ENCODE measurements at regions not wholly inside any gene's neighbourhood (a gene's known extent, or its start where the extent isn't known, plus 50 kb on each side); places are given as distances from the start of the nearest gene placed in this dataset.
"Not testable (repeated sequence)": the region's sequence is repeated elsewhere in the genome, so short reads cannot be mapped to it uniquely, and the experiment has no call there.

DNA sequence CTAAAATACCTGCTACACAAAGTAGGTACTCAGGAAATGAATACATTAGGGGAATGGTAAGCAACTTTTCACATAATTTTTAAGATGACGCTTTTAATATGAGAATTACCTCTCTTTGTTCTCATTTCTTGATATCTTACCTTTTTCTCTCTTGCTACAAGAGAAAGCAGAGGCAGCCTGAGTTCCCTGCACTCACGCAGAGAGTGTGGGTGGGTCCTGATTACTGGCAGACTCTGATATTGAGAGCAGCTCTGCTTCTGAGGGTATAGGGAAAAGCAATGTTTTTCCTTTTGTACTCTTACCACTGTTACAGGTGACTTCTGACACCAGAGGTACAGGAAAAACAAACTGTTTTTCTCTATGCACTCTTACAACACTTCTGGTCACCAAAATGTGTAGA, 420.2 kb upstream of the TMTC1 start:
- no peak for DNase-seq (ENCODE audit: low read depth)

DNA sequence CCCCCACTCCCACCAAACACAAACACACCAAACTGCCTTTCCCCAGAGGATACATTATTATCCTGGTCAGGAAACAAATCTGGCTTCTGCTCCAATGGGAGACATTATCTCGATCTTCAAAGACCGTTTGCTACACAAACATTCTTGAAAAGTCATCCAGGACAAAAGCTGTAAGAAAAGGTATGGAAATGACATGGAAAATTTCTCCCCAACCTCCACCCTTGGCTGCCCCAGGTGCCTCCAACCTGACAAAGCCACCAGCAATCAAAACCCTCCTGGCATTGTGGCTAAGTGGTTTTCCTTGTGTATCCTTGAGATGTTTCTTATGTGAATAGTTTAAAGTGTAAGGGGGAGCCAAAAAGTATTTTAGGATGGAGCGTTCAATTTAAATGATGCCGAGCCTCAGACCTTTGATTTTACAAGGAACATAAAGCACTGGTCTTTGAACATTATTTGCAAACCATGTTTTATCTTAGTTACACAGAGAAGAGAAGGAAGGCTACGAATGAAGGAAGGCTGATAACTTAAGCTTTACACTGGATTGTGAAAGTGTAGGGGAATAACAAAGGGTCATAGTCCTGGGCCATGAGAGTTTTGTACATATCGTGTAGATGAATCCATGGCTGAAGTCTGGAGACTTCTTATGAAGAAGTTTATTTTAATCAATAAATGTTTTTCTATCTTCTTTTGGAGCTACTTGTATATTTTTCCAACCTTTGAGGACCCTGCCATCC, 418.9 kb upstream of the TMTC1 start:
- no peak for DNase-seq (ENCODE audit: low read depth)

DNA sequence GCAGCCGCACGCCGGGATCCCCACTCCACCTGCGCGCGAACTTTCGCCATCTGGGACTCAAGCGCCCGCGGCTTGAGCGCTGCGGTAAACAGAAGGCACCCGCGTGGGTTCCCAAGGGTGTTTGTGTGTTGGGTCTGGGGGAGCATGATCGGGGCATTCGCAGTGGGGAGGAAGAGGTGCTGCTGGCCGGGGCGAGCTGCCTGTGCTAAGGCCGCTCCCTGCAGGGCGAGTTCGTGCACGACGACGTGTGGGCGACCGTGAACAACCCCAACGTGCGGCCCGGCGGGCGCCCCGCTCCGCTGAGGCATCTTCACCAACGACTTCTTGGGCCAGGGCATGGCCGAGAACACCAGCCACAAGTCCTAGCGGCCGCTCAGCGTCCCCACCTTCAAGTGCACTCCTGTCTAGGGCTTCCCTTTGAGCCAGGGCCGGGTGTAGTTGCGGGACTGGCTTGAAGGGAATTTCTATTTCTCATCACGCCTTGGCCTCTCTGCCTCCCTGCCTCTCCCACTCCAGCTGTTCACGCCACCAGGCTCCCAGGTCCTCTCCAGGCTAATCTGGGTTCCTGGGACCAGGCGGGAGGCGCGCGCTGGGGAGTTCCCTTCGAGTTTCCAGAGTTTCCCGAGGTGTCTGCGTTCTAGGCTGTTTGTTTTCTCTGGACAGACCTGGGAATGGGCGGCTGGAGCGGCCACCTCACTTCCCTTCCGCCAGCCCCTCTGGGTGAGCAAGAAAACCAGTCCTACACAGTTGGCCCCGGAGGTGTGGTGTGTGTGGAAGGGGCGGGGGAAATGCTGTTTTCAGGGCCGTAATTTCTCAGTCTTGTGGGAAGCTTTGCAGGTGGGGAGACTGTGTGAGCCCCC, 417.8 kb upstream of the TMTC1 start:
- no peak for DNase-seq (ENCODE audit: low read depth)

DNA sequence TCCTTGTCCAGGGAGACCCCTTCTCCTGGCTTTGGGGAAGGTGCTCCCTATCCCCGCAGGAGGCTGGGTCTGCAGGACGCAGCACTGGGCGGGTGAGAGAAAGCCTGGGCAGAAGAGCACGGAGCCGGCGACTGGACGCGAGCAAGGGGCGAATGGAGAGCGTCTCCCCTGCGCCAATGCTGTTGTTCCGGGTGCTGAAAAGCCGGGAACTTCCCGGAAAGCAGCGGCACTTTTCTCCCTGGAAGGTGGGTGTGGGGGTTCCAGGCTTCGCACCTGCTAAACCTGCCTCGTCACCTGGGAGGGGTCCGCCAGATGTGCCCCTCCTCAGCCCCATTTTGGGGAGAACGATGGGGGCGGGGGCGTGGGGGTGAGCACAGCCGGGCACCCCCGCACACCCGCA, 417.1 kb upstream of the TMTC1 start:
- no peak for DNase-seq (ENCODE audit: low read depth)

DNA sequence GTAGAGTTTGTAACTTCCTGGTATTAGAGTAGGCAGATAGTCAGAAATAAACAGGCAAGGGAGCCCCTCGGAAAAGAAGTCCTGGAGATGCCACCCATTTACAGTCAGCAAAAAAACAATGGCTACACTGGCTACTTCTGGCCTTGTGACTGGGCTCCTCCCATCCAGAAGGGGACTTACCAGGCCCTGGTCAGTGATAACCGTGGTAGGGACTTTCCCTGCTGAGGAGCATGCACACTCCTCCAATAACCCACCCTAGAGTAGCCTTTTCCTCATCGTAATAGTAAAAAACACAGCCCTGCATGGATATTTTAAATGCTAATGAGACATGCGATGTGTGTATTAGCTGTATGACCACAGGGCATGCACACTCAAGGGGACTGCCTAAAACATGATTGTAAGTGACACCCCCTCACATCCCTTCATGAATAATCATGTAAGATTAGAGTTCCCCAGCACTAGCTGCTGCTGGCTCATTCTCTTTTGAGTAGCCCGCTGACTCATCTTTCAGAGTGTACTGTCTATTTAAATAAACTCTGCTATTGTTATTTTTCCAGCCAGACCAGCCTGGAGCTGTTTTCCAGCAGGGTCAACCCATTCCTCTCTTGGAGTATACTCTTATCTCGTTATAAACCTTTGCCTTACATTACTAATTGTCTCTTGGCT, 413.8 kb upstream of the TMTC1 start:
- DNase-seq (ENCODE audit: low read depth), result no peak

DNA sequence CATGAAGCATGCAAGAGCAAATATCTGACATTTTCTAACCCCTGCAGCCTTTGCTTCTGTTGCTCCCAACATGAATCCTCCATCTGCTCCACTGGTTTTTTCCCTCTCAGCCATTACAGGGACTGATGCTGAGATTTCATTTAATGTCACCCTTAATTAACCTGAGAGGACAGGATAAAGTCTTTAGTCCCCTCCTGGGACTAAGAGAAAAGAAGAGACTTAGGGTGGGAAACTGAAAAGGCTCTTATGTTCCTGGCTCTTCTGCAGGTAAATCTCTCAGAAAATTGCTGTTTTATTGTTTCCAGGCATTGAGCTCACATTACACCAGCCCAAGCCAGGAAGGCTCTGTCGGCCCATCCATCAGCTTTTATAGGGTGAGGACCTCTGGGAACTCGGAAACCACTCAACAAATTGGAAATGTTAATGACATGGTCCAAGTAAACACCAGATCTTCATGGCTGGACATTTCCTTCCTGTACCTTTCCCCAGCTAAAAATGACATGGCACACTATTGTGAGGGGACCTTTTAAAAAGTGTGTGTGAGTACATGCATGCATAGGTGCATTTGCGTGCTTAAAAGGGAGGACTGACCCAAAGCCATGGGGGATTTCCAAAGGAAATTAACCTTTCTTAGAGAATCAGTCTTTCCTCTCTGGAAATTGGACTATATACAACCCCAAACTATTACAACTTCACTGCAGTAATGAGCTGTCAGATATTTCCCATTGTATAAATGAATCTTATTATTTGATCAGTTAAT, 408.1 kb upstream of the TMTC1 start:
- no peak for DNase-seq (ENCODE audit: low read depth)

DNA sequence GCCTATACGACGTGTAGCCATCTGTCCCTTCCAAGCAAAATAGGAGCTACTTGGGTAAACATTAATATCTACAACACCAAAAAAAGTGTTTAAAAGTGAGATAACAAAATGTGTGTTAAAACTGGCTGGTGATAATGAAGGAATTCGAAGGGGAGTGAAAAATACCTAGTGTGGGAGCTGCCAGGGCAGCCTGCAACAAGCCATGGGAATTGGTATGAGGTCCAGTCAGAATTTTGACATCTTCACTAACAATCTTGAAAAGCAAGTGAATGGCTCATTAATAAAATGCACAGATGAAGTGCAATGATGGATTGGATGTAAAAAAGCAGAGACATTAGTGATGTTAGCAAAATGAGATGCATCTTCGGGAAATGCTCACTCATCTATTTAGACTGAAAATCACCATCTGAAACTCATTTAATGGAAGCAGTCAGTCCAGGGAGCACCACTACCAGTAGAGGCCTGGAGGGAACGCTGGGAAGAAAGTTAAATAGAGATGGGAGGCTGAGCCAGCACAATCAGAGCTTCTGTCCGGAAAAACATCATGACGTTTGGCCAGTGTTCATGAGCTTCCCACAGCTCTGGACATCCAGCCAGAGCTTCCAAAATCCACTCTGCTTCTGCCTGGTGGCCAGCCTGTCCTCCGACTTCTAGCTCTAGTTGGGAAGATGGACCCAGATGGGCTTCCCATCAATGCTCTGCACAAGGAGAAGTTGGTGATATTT, 405.0 kb upstream of the TMTC1 start:
- DNase-seq (ENCODE audit: low read depth), result no peak

DNA sequence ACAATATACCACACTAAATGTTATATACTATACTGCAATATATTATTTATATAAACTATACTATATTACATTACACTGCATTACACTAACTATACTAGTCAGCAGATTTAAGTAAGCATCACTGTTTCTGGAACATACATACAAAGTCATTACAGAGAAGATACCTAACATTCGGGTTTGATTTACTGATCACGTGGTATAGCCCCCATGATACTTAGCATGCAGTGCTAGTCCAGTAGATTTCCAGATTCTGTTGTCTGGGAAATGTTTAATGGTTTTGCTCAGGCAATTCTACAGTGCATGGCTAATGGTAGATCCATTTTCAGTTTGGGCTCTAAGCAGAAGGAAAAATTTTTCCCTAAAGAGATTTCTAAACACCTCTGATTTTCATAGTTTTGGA, 403.7 kb upstream of the TMTC1 start:
- DNase-seq (ENCODE audit: low read depth), result no peak

DNA sequence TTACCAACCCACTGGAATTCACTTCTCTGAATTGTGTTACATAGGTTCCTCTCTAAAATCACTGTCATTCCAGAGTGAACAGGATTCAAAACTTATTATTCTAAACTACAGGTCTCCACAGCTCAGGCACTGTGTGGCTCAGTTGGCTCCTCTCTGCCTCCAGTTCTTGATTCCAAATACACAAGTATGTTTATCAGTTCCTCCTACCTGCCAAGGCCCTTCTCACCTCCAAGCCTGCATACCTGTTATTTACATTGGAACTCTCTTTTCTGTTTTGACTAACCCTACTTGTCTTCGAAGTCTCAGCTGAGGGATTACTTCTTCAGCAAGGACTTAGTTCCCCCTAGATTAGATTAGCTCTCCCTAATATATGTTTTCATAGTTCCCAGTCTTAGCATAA, 397.6 kb upstream of the TMTC1 start:
- no peak for DNase-seq (ENCODE audit: low read depth)

DNA sequence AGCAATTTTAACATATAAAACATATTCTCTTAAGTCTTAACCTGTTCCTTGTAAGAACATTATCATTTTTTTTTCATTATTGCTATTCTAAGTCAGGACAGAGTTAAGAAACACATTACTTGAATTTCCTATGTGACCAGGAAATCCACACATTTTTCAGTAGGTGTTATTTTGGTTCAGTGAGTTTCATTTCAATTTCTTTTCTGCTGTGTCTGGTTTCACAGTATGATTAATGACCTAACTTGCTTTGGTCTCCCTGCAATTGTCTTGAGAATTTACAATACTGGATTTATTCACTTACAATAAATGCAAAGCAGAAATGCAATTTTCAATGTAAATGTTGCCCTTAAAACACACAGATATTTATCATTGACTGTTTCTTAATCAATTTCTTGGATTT, 396.9 kb upstream of the TMTC1 start:
- DNase-seq (ENCODE audit: low read depth), result no peak

DNA sequence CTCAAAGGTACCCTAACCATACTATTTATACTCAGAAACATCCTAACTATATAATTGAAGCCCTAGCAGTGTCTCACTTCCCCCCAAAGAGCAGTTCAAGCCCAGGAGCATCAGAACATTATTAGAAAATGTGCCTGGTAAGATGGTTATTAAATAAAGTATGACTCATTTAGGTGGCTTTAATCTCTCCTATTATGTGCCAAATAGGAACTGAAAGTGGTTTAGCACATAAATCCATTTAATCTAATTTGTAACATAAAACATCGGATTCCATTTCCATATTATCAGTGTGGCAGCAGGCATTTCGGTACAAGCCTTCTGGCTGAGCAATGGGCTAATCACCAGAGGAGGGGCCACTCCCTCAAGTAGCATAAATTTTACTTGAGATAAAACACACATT, 395.2 kb upstream of the TMTC1 start:
- no peak for DNase-seq (ENCODE audit: low read depth)

DNA sequence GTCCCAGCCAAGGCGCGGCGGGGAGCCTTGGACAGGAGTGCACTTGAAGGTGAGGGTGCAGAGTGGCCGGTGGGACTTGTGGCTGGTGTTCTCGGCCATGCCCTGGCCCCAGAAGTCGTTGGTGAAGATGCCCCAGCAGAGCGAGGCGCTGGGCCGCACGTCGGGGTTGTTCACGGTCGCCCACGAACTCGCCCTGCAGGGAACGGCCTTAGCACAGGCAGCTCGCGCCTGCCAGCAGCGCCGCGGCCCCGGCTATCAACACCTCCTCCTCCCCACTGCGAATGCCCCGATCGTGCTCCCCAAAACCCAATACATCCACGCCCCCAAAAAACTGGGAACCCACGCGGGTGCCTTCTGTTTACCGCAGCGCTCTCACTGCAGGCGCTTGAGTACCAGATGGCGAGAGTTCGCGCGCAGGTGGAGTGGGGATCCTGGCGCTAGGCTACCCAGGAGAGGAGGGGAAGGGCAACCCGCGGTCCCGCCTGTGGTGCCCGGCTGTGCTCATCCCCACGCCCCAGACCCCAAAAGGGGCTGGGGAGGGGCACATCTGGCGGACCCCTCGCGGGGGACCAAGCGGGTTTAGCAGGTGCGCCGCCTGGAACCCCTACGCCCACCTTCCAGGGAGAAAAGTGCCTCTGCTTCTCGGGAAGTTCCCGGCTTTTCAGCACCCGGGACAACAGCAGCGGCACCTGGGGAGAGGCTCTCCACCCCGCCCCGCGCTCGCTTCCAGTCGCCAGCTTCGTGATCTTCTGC, 386.3 kb upstream of the TMTC1 start:
- no peak for DNase-seq (ENCODE audit: low read depth)

DNA sequence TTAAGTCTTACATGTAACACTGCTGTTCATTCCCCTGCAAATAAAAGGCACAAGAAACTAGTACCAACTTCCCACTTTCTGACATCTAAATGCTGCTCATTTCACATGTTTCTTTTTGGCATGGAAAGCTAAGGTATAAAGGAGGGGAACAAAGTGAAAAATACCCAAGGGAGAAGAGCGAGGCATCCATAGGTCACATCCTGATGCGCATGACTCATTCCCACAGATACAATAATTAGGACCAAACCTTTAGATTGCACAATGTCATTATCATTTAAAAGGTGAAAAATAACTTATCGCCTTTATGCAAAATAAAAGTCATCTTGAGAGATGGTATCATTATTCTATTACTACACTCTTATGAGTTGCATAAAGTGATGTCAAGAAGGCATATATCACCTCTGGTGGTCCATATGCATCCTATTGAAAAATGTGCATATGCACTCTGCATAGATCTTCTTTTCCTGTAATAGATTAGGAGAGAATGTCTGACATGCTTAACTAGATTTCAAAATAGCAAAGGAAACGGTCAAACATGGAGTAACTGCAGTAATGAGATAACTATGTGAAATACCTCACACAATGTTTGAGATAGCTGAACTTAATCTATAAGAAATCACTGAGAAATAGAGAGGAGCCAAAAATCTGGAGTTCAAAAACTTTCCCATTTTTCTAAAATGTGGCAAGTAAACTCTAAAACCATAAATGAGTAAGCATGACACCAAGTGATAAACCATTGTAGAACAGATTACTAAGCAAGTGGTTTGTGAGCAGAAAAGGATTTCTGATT, 382.5 kb upstream of the TMTC1 start:
- no peak for DNase-seq (ENCODE audit: low read depth)

DNA sequence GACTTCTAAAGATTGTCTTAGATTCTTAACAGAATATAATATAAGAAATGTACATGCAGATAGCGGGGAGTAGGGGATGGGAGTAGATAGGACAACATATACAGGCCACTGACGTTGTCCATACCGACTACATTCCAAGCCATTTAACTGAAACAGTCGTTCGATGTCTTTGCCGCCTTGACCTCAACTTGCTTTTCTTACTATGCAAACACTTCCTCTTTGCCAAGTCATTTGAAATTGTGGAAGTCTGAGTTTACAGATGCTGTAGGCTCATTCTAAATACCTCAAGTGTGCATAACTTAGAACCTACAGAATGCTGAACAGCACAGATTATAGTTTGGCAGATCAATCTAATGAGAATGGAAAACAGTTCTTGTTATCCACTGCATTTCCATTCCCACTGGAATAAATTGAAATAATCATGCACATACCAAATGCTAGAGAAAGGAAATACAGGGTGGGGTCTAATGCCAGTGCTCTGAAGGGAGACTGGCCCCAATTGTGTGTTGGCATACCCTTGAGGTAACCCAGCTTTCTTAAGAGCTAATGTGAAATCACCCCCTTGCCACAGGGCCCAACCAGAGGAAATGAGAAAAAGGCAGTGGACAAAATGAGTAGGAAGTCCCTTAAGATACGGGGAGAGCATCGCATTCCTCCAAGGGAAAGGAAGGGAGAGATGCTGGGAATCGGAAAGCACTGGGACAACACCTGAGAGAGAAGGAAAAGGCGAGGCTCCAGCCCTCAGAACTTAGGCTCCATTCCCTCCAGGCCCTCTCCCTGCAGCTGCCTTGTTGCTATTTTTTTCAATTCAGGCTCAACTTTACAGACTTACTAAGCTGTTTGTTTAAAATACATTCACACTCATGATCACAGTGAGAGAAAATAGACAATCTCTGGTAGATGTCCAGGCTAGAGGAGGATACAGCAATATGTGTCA, 380.9 kb upstream of the TMTC1 start:
- no peak for DNase-seq (ENCODE audit: low read depth)

DNA sequence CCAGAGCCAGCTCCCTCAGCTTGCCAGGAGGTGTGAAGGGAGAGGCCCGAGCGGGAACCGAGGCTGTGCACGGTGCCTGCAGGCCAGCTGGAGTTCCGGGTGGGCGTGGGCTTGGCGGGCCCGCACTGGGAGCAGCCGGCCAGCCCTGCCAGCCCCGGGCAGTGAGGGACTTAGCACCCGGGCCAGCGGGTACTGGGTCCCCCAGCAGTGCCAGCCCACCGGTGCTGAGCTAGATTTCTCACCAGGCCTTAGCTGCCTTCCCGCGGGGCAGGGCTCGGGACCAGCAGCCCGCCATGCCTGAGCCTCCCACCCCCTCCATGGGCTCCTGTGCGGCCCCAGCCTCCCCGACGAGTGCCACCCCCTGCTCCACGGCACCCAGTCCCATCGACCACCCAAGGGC, 373.1 kb upstream of the TMTC1 start:
- not testable (repeated sequence) for DNase-seq (ENCODE audit: low read depth)

DNA sequence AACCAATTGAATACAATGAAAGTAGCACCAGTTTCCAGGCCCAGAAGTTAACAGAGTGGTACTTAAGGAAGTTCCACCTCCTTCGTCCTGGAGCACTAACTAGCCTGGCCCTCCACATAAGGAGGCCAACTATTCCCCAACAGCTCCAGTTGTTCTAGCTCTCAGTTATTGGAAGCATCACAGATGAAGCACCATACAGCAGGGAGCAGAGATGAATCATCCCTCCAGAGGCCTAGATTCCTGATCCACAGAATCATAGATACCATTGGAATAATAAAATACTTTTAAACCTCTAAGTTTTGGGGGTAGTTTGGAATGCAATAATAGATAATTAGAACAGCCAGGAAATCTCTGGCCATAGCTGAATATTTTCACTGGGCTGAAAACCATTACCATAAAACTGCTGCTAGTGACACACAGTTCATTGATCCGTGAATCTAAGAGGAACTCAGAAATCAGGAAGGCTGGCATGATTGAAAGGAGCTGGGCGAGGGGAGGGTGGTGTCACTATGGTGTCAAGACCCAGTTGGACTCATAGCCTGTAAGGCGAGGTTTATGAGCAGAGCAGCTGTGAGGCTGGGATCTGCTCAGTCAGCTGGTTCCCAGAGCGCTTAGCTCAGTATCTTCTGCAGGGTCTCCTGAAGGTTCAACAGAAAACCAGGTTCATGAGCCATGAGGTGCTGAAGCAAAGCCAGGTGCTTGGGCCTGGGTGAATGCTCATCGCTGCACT, 371.4 kb upstream of the TMTC1 start:
- DNase-seq (ENCODE audit: low read depth), result no peak

DNA sequence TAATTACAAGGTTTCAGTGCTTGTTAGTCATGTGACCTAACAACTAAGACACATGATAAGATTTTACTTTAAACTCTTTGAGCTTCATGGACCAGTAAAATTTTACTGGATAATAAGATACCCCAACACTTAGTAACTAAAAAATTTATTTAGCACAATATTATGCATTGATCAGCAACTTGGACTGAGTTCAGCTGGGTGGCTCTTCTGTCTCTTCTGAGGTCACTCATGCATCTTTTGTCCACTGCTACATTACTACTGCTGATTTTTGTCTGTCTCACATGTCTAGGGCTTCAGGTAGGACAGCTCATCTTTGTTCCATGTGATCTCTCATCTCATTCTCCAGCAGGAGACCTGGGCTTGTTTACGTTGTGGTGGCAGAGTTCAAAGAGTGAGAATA, 370.2 kb upstream of the TMTC1 start:
- DNase-seq (ENCODE audit: low read depth), result no peak

DNA sequence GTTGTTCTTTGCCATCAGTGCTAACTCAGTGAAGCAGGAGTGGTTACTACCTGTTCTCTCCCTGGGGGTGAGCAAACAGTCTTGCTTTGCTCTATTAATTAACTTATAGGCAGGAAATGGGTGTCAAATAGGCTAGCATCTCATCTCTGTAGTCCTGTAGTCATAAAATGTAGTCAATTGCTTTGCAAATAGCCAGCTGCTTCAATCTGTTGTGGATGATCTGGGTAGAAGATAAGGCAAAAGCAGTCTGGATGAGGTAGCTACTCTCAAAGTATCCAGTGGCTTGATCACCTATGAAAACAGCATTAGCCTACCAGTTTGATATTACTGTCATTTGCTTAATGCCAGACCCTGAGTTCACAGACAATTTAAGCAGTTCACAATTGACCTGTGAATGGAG, 369.0 kb upstream of the TMTC1 start:
- DNase-seq (ENCODE audit: low read depth), result no peak
